22Rv1 (cell line): ENCODE measurements at regions not wholly inside any gene's neighbourhood (a gene's known extent, or its start where the extent isn't known, plus 50 kb on each side); places are given as distances from the start of the nearest gene placed in this dataset.

Experiments
- H3K27ac ChIP-seq: fragments of 450-650 bp; 2 replicates; pipeline ENCODE4 v1.5.1; 2017
- CTCF ChIP-seq: fragments of 450-650 bp; IDR thresholded peaks from 2 replicates; pipeline ENCODE4 v1.5.1; 2017; ENCODE audit warnings: mild to moderate bottlenecking
- ZFX ChIP-seq: fragments of 450-650 bp; IDR thresholded peaks from 2 replicates; pipeline ENCODE4 v1.6.1; 2017; ENCODE audit warnings: antibody characterized with exemption, borderline replicate concordance

- TF ChIP-seq ZFX (no peak), CTCF (peak; percentile 58)
- H3K27ac ChIP-seq = no peak overlapping the region
These were observed 67.8 kb upstream of the CAPRIN2 start for GRCh38 chr12:30822385-30823155.

- no peak overlapping the region for H3K27ac ChIP-seq
- TF ChIP-seq ZFX (no peak), CTCF (no peak)
These were observed 65.7 kb upstream of the CAPRIN2 start for GRCh38 chr12:30820406-30820946.

- TF ChIP-seq ZFX (no peak), CTCF (no peak)
These were observed 63.8 kb upstream of the CAPRIN2 start for GRCh38 chr12:30818562-30818961.

DNA sequence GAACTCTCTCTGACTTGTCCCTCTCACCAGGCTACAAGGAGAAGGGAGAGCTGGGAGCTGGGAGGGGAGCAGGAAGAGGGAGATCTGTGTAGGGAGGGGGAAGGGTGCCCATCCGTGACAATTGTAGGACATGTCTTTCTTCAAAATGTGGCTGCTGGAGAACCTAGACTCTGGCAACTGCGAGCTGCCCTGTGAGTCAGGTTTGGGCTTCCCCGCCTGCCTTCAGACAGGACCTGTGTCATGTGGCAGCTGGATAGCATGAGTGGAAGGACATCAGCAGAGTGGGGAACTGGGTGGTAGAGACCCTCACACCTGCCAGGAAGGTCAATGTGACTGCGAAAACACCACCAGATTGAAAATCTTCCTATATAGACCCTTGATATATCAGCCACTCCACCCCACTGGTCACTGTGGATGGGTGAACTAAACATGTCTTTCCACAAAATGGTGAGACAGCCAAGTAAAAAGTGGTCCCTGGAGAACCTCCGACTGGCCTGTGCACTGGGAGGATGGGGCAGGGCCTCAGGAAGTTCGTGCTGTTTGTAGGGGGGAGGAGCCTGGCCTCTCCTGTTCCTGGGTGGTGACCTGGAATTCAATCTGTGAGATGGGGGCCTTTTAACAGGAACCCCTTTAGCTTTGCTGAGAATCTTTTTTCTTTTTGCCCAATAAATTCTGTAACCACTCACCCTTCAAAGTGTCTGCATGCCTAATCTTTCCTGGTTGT lies 62.2 kb upstream of the CAPRIN2 start:
- TF ChIP-seq CTCF = no peak
- TF ChIP-seq ZFX = no peak
- no peak overlapping the region for H3K27ac ChIP-seq

More at GRCh38 chr12:30818562-30818961, 63.8 kb upstream of the CAPRIN2 start:
- H3K27ac ChIP-seq = no peak overlapping the region

DNA sequence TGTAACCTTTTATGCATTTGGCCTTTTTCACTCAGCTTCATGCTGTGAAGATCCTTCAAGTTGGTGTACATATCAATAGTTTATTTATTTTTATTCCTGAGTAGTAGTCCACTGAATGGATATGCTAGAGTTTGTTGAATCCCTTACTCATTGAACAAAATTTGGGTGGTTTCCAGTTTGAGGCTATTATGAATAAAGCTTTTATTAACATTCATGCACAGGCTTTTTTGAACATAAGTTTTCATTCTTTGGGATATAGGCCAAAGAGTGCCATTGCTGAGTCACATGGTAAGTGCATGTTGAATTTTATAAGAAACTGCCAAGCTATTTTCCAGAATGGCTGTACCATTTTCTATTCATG lies 59.5 kb upstream of the CAPRIN2 start:
- H3K27ac ChIP-seq = no peak overlapping the region
- TF ChIP-seq CTCF (no peak), ZFX (no peak)

GRCh38 chr12:30813525-30814294 lies 59.0 kb upstream of the CAPRIN2 start:
- no peak overlapping the region for H3K27ac ChIP-seq
- no peak for TF ChIP-seq CTCF
- TF ChIP-seq ZFX = no peak
